ENCODE measurements at regions not wholly inside any gene's neighbourhood (a gene's known extent, or its start where the extent isn't known, plus 50 kb on each side); places are given as distances from the start of the nearest gene placed in this dataset.

GRCh38 chr16:86210403-86211193, 299.7 kb upstream of the FOXF1 start:
- DNase-seq (ENCODE audit: low read depth in 1 of 2, low spot score in 1 of 2) = no peak

GRCh38 chr16:86211265-86211664, 299.1 kb upstream of the FOXF1 start:
- DNase-seq (ENCODE audit: low read depth in 1 of 2, low spot score in 1 of 2) = no peak

- no peak for DNase-seq (ENCODE audit: low read depth in 1 of 2, low spot score in 1 of 2)
These were observed 298.5 kb upstream of the FOXF1 start for GRCh38 chr16:86211800-86212199.

- no peak for DNase-seq (ENCODE audit: low read depth in 1 of 2, low spot score in 1 of 2)
These were observed 297.5 kb upstream of the FOXF1 start for GRCh38 chr16:86212706-86213436.

- DNase-seq (ENCODE audit: low read depth in 1 of 2, low spot score in 1 of 2) = no peak
These were observed 296.7 kb upstream of the FOXF1 start for GRCh38 chr16:86213437-86214205.

- no peak for DNase-seq (ENCODE audit: low read depth in 1 of 2, low spot score in 1 of 2)
These were observed 295.7 kb upstream of the FOXF1 start for GRCh38 chr16:86214326-86215232.

- no peak for DNase-seq (ENCODE audit: low read depth in 1 of 2, low spot score in 1 of 2)
These were observed 294.9 kb upstream of the FOXF1 start for GRCh38 chr16:86215233-86215978.

GRCh38 chr16:86215979-86216585, 294.2 kb upstream of the FOXF1 start:
- DNase-seq (ENCODE audit: low read depth in 1 of 2, low spot score in 1 of 2) = no peak

GRCh38 chr16:86216591-86216990, 293.7 kb upstream of the FOXF1 start:
- no peak for DNase-seq (ENCODE audit: low read depth in 1 of 2, low spot score in 1 of 2)

- DNase-seq (ENCODE audit: low read depth in 1 of 2, low spot score in 1 of 2) = no peak
These were observed 293.1 kb upstream of the FOXF1 start for GRCh38 chr16:86217001-86217890.

- no peak for DNase-seq (ENCODE audit: low read depth in 1 of 2, low spot score in 1 of 2)
These were observed 292.4 kb upstream of the FOXF1 start for GRCh38 chr16:86217891-86218270.

- no peak for DNase-seq (ENCODE audit: low read depth in 1 of 2, low spot score in 1 of 2)
These were observed 291.7 kb upstream of the FOXF1 start for GRCh38 chr16:86218479-86219170.

- no peak for DNase-seq (ENCODE audit: low read depth in 1 of 2, low spot score in 1 of 2)
These were observed 290.5 kb upstream of the FOXF1 start for GRCh38 chr16:86219655-86220445.

GRCh38 chr16:86220561-86220960, 289.8 kb upstream of the FOXF1 start:
- DNase-seq (ENCODE audit: low read depth in 1 of 2, low spot score in 1 of 2) = no peak

- DNase-seq (ENCODE audit: low read depth in 1 of 2, low spot score in 1 of 2) = no peak
These were observed 289.2 kb upstream of the FOXF1 start for GRCh38 chr16:86221085-86221484.

- DNase-seq (ENCODE audit: low read depth in 1 of 2, low spot score in 1 of 2) = no peak
These were observed 287.8 kb upstream of the FOXF1 start for GRCh38 chr16:86222547-86222946.

GRCh38 chr16:86222965-86223551, 287.3 kb upstream of the FOXF1 start:
- DNase-seq (ENCODE audit: low read depth in 1 of 2, low spot score in 1 of 2) = no peak
